Stimulated activated CD8-positive, alpha-beta memory T cell treated with anti-CD3 and anti-CD28 coated beads, Interleukin-15, amount 100 ng/mL, for 48 hours (primary cell): ENCODE measurements at regions not wholly inside any gene's neighbourhood (a gene's known extent, or its start where the extent isn't known, plus 50 kb on each side); places are given as distances from the start of the nearest gene placed in this dataset.
A peak's percentile ranks its signal among the peaks of the same experiment; 100 is the strongest.

ENCODE experiments used
- DNase-seq, 2 donors: peaks; one replicate each; pipeline ENCODE4 v3.0.0-alpha.2; 2020; ENCODE audit warnings: low read depth in 2 of 2

DNA sequence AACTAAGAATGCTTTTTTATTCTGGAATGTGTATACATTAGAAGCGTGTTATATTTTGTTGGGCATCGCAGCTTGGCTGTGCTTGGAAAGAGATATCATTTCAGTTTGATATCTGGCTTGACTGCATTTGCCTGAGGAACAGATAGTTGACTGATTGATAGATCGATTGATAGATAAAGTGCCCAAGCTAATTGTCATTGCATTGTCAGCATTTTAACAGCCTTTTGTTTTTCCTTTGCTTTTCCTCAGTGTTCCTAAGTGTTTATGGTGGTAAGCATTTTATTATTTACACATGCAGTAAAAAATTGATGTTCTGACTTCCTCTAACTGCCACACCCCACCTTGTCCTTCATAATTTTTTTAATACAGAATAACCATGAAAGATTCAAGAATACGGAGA lies 180.9 kb upstream of the GRIK2 start:
- DNase-seq: no peak

DNA sequence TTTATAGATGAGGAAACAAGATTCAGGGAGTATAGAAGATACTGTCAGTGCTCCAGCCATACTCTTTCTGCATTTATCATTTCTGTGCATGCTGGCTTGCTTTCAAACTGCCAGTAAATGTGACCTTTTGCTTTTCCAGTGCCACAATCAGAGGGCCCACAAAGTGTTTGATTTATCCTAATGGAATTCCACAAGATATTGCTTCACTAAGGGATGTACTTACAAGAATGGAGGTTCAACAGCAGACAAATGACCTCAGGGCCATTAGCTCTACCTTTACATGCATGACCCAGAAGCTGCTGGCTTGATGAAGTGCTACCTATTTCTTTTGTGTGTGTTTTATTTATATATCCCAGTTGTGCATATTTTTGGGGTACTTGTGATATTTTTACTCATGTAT lies 171.5 kb upstream of the GRIK2 start:
- no peak for DNase-seq

DNA sequence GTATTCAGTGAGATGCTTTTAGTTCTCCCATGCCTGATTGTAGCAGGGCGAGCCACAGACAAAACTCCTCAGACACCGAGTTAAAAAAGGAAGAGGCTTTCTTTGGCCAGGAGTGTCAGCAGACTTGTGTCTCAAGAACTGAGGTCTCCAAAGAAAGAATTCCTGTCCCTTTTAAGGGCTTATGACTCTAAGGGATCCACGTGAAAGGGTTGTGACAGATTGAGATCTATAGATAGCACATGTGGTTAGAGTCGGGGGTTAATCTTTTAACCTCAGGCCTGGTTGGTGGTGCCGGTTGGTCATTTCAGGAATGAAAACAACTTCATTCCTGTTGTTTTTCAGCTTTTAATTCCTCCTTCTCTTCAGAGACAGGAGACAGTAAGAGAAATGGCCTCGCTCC lies 168.8 kb upstream of the GRIK2 start:
- no peak for DNase-seq

DNA sequence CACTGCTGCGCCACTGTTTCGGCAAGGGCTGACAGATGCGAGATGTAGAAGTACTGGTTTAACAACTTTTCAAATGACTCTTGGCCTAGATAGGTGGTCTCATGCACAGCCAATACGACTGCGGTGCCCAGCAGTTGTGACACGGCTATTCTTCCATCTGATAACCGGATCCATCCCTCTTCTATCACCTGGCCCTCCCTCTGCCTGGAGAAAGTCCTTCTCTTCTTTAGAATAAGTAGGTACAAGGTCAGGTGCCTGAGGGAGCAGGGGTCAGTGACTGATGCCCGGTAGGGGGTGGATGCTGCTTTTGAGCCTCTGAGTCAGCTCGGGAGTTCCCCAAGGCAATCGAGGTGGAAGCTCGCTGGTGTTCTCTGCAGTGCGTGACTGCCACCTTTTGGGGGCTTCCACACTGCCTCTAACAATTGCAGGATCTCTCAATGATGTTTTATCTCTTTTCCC lies 166.8 kb upstream of the GRIK2 start:
- peak in 1 of 2 donors; percentile 5 for DNase-seq

DNA sequence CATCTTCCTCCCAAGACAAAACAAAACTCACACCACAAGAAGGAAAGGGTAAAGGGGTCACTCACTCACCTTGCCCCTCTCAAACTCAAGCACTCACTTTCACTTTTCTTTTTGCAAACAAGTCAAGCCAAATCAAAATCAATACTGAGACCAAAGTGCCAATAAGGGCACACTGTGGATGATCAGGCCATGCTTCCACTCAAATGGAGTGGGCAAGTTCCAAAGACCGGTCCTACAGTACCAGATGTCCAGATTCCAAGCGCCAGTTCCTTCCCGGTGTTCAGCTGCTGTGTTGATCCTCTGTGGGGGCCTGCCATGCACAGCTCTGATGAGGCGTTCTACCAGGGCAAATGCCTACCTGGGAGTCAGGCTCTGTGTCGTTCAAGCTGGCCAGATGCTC lies 162.6 kb upstream of the GRIK2 start:
- no peak for DNase-seq

DNA sequence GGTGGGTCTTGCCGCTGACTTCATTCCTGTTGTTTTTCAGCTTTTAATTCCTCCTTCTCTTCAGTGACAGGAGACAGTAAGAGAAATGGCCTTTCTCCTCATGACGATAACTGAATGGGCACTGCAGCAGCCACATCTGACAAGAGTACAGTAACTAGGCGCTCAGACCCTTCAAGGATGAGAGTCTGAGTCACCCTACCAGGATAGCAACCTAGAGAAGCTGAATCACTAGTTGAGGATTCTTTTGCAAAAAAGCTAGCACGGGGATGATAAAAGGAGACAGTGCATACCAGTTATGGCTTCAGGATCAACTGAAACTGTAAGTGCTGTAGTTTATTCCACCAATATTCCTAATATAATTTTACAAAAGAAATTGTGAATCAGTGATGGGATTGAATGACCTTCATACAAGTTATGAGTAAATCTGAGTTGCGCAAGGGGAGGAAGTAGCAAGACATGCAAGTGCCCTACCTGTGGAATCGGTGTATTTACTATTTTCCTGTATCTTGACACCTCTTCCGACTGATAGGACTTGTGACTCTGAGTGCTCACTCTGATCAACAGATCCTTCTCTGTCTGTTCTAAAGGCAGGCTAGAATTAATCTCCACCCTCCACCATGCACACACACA lies 161.8 kb upstream of the GRIK2 start:
- DNase-seq: no peak

DNA sequence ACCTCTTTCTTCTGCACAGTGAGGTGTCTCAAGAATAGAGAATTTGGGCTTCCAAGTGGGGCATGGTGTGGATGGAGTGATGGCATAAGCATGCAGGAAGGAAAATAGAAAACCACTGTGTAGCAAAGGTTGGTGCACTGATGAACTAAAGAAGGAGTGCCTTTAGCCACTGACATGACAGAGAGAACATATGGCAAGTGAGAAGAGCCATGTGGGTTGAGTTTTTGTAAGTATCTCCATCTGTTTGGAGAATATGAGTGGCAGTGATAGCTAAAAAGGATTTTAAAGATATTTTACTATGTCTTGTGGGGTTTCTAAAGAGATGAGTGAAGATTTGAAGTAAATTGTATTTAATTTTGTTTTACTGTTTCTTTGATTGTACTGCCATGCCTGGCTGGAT lies 160.5 kb upstream of the GRIK2 start:
- no peak for DNase-seq

DNA sequence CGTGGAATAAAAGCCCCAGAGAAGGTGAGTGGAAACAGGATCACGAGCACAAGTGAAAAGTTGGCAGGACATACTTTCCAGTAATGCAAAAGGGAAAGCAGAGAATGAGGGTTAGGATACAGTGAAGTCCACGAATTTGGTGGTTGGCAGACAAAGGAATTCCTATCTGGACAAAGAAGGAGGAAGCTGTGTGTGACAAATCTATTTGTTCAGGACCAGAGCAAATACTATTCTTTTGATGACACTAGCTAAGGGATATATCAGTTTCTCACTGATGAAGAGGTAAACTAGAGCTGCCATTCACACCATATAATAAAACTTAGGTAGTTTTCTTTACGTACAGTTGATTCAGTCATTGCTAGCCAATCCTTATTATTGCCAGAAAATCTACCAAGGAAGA lies 156.8 kb upstream of the GRIK2 start:
- DNase-seq: no peak

DNA sequence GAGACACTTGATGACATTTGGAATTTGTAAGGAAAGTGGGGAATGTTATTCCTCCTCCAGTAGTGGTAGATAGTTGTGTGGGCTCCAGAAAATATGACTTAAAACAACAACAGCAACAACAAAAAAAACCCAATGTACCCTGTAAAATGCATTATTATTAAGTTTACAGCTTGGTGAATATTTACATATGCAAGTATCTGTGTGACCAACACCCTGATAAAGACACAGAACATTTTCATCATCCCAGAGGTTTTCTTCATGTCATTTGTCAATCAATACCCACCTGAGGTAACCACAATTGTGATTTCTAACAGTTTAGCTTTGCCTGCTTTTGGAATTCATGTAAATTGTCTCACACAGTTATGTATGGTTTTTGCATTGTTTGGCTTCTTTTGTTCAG lies 152.1 kb upstream of the GRIK2 start:
- no peak for DNase-seq

DNA sequence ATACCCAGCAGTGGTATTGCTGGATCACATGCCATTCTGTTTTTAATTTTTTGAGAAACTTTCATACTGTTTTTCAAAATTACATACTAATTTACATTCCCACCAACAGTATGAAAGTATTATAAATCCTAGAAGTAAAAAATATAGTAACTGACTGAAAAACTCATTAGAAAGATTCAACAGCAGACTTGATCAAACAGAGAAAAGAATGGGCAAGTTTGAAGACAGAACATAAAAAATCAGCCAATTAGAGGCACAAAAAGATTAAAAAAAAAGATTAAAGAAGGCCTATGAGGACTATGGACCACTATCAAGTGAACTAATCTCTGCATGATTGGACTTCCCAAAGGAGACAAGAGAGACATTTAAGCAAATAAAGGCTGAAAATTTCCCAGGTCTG lies 144.0 kb upstream of the GRIK2 start:
- DNase-seq: no peak

DNA sequence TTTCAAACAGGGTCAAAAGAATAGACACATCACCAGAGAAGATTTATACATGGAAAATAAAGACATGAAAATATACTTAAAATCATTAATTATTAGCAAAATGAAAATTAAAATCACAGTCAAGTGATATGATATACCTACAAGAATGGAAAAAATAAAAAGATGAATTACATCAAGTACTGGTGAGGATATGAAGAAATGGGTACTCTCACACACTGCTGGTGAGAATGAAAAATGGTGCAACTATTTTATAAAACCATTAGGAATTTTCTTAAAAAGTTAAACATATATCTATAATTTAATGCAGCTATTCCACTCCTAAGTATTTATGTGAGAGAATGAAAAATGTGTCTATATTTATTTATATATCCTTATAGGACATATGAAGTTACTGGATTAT lies 136.3 kb upstream of the GRIK2 start:
- no peak for DNase-seq

DNA sequence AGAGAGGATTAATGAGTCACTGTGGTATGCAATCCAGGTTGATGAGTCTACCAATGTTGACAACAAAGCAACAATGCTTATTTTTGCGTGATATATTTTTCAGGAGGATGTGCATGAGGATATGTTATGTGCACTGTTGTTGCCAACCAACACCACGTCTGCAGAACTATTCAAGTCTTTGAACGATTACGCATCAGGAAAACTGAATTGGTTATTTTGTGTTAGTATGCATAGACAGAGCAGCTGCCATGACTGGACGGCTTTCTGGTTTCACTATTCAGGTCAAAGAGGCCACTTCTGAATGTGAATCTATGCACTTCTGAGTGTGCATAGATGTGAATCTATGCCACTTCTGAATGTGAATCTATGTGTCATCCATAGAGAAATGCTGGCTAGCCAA lies 134.0 kb upstream of the GRIK2 start:
- no peak for DNase-seq

DNA sequence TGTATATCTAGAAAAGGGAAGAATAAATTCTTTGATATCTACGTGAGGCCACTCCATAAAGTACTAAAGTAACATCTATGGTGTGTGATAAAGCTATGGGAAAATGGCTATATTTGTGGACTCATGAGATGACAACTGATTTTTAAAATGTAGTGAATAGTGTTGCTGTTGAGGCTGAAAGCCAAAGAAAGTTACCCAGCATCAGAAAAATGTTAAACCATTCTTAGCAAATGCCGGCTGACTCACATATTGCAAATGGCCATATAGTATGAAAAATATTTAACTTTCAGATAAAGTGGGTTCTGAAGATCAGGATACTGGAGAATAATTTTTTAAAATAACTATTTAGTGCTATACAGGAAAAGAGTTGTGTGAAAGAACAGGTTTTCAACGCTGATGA lies 129.9 kb upstream of the GRIK2 start:
- DNase-seq: no peak

DNA sequence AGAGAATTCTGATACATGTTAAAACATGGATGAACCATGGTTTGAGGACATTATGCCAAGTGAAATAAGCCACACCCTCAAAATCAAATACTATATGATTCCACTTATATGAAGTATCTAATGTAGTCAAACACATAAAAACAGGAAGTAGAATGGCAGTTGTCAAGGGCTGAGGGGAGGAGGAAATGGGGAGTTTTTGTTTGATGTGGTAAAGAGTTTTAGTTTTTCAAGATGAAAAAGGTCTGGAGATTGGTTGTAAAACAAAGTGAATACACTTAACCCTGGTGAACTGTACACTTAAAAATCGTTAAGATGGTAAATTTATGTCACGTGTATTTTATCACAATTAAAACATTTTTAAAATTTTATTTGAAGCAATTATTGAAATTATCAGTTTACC lies 127.4 kb upstream of the GRIK2 start:
- no peak for DNase-seq

DNA sequence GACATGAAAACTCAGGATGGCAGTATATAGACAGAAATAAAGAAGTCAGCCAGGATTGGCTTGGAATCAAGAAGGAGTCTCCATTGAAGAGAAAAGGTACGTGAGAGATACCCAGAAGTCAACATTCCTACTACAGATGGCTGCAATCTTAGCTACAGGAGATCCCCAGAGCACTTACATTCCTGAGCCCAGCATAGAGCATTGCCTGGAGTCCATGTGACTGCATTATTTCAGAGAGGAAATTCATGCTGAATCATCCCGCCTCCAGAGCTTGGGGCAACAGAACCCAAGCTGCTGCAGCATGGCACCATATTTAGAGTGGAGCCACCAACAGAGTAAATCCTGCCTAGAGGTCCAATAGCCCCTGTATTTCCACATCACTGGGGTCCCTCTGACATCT lies 125.0 kb upstream of the GRIK2 start:
- DNase-seq: no peak

DNA sequence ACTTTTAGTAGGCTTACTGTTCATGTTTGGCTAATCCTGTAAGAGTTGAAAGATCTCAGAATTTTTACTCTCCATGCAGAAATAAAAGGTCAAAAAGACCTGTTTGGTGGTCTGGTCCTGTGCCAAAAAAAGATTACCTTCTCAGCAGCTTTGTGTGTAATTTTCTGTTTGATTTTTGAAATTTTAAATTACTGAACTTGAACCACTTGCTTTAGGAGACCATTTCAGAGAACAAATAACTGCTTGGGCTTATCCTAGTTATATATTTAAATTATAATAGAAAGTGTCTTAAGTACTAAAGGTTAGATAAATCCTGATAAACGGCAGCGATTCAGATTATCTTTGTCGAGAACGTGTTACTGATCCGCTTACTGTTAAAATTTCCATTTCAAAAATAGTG lies 118.3 kb upstream of the GRIK2 start:
- DNase-seq: no peak

DNA sequence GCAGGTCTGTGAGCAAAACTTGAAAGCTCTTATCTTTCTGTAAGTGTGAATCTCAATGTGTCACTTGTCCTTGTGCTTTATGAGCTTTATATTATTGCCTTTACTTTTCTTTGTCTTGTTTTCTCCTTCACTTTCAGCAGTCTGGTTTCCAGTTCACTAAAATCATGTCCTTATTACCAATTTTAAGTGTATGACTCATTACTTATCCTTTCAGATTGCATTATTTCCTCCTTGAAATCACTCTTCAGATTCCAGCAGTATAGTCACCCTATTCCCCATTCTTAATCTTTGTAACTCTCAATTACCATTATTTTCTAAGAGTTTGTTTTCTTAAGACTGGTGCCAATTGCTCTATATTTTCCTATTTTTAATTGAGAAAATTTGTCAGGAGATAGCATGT lies 117.4 kb upstream of the GRIK2 start:
- DNase-seq: no peak

DNA sequence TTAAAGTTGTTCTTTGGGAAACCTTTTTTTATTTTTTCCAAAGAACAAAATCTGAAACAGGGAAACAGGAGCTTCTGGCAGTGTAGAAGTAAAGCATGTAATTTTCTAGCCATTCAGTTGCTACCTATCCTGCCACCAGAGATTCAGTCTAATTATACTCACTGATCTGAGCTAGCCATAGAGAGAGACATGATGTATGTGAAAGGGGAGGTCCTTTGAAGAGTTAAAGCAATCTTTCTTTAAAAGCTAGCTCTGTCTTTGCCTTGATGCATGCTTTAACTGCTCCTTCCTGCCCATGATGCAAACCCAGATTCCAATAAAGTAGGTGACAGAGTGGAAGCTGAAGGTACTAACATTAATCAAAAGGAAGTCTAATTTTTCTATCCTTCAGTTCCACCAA lies 114.1 kb upstream of the GRIK2 start:
- no peak for DNase-seq

DNA sequence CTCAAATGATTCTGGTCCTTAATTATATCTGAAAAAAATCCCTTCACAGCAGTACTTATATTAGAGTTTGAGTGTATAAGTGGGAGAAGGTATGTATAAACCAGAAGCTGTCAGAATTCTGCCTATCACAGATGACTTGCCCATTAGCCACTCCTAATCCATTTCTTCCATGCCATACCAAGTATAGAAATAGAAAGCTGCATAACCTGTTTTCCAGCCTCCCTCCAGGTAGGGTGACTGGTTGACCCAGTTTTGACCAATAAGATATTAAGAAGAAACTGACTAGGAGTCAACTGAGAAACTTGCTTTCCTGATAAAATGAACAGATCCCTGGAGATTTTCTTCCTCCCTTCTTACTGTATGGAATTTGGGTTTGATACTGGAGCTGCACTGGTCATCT lies 112.2 kb upstream of the GRIK2 start:
- no peak for DNase-seq

DNA sequence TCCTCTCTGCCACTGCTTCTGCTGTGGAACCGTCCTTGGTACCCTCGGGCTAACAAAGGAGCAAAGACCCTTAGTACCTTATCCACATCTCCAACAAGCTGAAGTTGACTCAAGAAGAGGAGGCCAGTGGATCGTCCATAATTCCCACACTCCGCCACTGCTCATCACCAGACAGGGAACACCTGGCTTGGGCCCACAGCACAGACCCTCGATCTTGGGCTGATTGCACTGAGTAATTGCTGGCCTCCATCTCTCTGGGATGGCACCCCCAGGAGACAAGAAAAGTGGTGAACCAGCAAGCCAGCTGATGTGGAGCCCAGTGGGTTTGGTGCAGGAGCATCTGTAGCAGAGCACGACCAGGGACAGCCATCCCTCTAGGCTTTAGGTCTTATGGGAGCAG lies 109.4 kb upstream of the GRIK2 start:
- DNase-seq: no peak

DNA sequence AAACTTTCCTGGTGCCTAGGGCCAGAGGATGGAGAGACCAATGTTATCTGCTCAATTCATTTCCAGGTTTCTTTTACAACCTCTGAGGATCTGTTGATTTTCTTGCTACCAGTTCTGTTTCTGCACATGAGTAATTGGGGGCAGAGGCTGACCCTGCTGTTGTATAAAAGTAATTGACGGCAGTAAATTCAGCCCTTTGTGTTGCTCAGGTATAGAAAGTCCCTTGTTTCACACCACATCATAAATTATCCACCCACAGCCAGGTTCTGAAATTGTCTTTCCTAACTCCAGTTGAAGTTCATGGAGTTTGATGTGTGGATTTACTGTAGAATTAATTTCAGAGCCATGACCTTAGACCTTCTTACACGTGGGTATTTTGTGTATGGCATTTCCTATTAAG lies 107.4 kb upstream of the GRIK2 start:
- DNase-seq: no peak

DNA sequence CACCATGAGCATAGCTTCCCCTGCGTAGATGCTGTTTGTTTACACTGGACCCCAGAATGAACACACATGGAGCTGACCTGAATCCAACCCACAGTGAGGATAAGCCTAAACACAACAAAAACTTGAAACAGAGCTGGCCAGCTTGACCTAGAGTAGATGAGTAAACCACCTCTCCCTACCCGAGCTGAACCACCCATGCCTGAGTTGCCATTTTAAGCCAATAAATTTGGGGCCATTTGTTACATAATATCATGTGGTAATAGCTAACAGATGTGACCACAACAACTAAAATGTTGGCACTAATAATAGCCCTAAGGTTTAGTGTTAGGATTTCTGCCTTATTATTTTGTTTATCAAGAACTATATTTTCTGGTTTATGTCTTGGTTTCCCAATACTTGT lies 103.2 kb upstream of the GRIK2 start:
- no peak for DNase-seq

DNA sequence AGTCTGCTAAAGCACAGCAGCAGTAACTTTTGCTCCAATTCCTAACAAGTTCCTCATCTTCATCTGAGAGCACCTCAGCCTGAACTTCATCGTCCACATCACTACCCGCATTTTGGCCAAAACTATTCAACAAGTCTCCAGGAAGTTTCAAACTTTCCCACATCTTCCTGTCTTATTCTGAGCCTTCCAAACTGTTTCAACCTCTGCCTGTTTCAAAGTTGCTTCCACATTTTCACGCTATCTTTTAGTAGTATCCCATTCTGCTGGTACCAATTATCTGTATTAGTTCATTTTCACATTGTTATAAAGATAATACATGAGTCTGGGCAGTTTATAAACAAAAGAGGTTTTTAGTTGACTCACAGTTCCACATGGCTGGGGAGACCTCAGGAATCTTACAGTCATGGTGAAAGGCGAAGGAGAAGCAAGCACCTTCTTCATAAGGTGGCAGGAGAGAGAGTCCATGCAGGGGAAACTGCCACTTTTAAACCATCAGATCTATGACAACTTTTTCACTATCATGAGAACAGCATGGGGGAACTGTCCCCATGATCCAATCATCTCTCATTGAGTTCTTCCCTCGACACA lies 99.4 kb upstream of the GRIK2 start:
- no peak for DNase-seq

DNA sequence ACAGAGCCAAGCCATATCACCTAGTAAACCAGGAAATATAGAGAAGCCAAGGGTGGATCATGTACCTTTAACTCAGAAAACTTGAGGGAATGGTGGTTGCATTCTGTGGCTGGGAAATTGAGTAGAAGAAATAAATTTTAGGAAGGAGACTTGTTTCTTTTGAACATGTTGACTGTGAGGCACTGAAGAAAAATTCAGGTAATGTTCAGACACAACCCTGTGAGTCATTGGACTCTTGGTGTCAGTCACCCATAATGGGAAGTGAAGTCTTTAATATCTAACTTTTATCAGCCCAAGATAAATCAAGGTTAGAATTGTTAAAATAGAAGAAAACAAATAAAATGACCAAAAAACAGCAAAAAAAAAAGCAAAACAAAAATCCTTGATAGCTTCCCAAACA lies 98.8 kb upstream of the GRIK2 start:
- DNase-seq: no peak
